ENCODE measurements at regions not wholly inside any gene's neighbourhood (a gene's known extent, or its start where the extent isn't known, plus 50 kb on each side); places are given as distances from the start of the nearest gene placed in this dataset.

DNA sequence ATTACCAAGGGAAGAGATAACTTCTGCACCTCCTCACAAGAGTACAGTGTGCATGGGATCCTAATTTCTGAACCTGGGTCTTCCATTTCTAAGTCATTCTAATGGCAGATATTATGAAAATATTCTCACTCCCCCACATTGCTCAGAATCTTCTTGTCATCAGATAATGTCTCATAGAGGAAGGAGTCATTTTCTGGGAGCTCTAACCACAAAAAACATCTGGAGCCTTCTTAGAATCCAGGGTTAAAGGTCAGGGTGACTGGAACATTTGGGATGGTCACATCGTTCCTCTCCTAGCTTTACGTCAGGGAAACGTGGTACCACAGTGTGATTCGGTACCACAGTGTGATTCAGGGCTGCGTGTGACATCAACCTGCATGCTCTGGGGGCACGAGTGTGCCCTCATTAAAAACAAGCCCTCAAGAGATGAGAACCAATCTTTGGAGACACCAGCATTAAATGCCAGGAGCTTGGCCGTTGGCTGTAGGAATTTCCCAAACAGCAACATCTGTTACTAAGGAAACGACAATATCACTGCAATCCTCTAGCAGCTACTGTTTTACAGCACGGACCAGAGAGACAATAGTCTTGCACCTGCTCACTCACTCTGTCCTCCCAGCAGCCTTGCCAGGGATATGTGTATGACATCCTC lies 179.1 kb downstream of the PSMG1 start:
- TF ChIP-seq, protein P1, sequence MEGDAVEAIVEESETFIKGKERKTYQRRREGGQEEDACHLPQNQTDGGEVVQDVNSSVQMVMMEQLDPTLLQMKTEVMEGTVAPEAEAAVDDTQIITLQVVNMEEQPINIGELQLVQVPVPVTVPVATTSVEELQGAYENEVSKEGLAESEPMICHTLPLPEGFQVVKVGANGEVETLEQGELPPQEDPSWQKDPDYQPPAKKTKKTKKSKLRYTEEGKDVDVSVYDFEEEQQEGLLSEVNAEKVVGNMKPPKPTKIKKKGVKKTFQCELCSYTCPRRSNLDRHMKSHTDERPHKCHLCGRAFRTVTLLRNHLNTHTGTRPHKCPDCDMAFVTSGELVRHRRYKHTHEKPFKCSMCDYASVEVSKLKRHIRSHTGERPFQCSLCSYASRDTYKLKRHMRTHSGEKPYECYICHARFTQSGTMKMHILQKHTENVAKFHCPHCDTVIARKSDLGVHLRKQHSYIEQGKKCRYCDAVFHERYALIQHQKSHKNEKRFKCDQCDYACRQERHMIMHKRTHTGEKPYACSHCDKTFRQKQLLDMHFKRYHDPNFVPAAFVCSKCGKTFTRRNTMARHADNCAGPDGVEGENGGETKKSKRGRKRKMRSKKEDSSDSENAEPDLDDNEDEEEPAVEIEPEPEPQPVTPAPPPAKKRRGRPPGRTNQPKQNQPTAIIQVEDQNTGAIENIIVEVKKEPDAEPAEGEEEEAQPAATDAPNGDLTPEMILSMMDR (IDR thresholded peaks at IDR 0.05), result no peak
- no peak for TF ChIP-seq POLR2A (IDR thresholded peaks at IDR 0.05)
- TF ChIP-seq POLR2AphosphoS5 (IDR thresholded peaks at IDR 0.05), result no peak
- TF ChIP-seq EP300 (IDR thresholded peaks at IDR 0.05; ENCODE audit: low read depth), result no peak
